Activated T-cell treated with anti-CD3 and anti-CD28 coated beads for 4 hours (primary cell): ENCODE measurements at regions not wholly inside any gene's neighbourhood (a gene's known extent, or its start where the extent isn't known, plus 50 kb on each side); places are given as distances from the start of the nearest gene placed in this dataset.
"Not testable (repeated sequence)": the region's sequence is repeated elsewhere in the genome, so short reads cannot be mapped to it uniquely, and the experiment has no call there.

Experiments used
- DNase-seq: peaks from one replicate; pipeline ENCODE4 v3.0.0-alpha.2; 2020

DNA sequence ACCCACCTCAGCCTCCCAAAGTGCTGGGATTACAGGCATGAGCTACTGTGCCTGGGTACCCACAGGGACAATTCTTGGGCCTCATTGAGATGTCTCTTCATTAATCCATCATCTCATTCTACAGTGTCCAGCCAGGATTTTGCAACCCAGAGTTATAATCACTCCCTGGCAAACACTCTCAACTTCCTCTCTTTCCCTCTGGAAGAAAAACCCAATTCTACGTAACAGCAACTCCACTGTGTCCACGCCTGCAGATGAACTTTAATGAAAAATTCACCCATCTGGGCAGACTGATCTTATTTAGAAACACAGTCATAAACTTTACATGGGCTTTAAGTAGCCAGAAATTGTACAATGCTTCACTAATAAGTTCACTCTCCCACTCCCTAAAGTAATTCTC lies 90.1 kb upstream of the ABCC4 start:
- DNase-seq: no peak

- DNase-seq: no peak
Measured at GRCh38 chr13:95391785-95392184, 90.5 kb upstream of the ABCC4 start.

DNA sequence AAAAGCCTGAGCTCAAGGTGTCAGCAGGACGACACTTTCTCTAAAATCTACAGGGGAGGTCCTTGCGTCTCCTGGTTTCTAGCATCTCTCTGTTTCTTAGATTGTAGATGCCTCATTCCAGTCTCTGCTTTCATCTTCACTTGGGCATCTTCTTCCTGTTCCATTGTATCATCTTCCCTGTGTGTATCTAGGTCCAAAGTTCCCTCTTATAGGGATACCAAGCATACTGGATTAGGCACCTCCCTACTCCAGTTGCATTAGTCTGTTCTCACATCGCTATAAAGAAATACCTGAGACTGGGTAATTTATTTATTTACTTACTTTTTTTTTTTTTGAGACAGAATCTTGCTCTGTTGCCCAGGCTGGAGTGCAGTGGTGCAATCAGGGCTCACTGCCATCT lies 91.3 kb upstream of the ABCC4 start:
- no peak for DNase-seq

GRCh38 chr13:95403349-95404140 lies 102.3 kb upstream of the ABCC4 start:
- DNase-seq: no peak

DNA sequence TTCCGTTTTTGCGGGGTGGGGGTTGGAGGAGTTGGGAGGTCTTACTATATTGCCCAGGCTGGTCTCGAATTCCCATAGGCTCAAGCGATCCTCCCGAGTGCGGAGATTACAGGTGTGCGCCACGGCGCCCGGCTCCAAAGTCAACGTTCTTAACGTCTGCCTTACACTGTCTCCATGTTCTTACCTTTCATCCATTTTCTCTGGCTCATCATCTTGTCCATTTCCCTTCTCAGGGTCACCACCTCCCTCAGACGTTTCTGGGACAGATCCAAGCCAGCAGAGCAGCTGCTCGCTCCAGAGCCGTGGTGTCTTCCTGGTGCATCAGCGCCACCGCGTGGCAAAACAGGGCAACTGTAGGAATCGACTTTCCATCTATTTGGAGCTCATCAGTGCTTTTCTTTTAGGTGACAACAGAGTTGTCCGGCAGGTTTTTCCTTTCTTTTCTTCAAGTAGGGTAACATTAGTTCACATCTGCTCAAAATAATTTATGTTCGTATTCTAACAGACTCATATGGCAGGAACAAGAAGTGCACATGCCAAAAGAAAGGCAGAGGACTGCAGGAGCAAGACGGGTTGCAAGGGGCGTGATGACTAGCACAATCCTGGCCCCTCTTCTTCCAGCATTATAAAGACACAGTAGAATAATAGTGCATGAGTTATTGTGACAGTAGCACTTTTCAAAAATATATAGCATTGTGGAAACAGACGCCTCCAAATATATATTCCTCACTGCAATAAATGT lies 103.1 kb upstream of the ABCC4 start:
- peak; percentile 65 for DNase-seq

GRCh38 chr13:95406176-95406575 lies 104.9 kb upstream of the ABCC4 start:
- DNase-seq: no peak

GRCh38 chr13:95411428-95412040 lies 110.3 kb upstream of the ABCC4 start:
- DNase-seq: no peak

GRCh38 chr13:95418946-95419345 lies 117.7 kb upstream of the ABCC4 start:
- no peak for DNase-seq

DNA sequence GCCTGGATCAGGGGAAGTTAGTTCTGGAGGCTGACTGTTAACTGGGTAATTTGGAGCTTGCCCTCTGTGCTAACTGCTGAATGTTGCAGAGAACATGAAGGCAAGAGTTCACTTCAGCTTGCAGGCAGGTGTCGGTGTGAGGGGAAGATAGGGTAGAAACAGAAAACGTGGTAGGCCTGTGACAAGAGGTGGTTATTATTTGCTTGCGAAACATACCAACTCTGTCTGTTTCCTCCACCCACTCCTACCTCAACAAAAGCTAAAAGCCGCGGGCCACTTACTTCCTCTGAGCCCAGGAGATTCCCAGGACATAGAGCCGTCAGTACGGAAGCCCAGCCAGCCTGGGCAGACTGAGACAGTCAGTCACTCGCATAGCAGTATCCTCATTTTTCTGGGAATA lies 119.2 kb upstream of the ABCC4 start:
- DNase-seq: no peak

DNA sequence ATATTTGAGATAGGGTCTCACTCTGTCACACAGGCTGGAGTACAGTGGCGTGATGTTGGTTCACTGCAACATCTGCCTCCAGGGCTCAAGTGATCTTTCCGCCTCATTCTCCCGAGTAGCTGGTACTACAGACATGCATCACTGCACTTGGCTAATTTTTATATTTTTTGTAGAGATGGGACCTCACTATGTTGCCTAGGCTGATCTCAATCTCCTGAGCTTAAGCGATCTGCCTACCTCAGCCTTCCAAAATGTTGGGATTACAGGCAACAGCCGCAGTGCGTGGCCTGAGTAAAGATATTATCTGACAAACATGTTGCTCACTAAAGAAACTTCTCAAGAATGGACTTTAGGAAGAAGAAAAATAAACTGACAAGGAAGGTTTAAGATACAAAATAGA lies 125.4 kb upstream of the ABCC4 start:
- DNase-seq: no peak

- DNase-seq: not testable (repeated sequence)
Measured at GRCh38 chr13:95430525-95430924, 122.0 kb upstream of the CLDN10 start.

DNA sequence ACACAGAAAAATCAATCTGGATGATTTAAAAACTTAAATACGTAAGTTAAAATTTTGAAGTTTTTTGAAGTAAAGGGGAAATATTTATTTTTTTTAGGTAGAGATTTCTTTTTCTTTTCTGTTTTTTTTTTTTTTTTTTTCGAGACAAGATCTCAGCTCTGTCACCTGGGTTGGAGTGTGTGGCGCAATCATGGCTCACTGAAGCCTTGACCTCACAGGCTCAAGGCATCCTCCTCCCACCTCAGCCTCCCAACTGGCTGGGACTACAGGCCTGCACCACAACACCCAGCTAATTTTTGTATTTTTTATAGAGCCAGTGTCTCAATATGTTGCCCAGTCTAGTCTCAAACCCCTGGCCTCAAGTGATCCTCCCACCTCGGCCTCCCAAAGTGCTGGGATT lies 120.4 kb upstream of the CLDN10 start:
- no peak for DNase-seq

- no peak for DNase-seq
Measured at GRCh38 chr13:95433537-95433936, 119.0 kb upstream of the CLDN10 start.

DNA sequence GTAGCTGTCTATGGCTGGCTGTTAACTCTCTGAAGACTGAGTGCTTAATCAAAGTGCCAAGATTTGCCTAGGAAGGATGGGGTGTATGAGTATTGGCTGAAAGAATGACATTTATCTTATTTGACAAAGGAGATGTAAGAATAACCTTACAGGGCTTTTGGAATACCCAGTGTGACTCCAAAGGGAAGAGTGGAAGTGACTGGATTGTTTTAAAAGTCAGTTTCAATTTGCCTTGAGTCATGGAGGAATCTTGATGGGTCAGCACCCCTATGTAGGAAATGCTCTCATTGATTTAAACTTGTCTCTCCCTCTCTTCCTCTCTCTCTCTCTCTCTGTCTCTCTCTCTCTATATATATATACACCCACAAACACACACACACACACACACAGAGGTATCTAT lies 118.4 kb upstream of the CLDN10 start:
- no peak for DNase-seq

DNA sequence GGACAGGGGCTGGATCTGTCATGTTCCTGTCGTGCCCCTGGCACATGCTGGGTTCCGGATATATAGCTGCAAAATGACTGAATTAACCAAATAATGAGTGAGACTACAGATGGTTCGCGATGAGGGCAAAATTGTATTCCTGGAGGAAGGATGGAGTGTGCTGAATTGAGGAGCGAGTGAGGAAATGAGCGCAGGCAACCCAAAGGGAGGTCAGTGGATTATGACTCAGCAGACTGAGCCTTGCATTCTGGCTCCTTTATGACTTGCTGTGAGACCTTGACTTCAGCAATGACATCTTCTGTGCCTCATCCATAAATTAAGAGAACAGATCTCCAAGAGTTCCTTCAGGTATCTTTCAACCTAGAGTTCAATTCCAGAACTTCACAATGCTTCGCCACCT lies 115.0 kb upstream of the CLDN10 start:
- no peak for DNase-seq

GRCh38 chr13:95438297-95438696 lies 114.2 kb upstream of the CLDN10 start:
- DNase-seq: no peak

DNA sequence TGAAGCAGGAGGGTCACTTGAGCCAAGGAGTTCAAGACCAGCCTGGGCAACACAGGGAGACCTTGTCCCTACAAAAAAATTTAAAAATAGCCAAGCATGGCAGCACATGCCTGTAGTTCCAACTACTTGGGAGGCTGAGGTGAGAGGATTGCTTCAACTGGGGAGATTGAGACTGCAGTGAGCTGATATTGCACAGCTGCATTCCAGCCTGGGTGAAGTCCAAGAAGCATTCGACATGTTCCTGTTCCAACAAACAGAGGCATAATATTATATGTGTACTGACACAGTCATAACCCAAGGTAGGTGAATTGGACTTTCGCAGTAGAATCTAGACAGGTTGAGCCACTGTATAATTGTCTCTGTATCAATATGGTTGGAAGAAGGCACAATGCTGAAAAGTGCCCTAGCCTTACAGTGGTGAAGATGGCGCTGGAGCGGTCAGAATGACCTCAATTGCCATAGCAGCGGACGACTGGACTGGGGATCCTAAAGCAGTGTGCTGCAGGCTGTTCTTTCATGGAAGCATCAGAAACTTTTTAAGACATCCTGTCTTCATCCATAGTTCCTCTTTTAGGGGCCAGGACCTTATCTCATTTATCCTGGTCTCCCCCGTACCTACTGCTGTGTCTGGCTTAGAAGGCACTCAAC lies 112.0 kb upstream of the CLDN10 start:
- DNase-seq: no peak

GRCh38 chr13:95441326-95441725 lies 111.2 kb upstream of the CLDN10 start:
- no peak for DNase-seq

GRCh38 chr13:95444006-95444730 lies 108.4 kb upstream of the CLDN10 start:
- no peak for DNase-seq

GRCh38 chr13:95445131-95445530 lies 107.4 kb upstream of the CLDN10 start:
- no peak for DNase-seq

DNA sequence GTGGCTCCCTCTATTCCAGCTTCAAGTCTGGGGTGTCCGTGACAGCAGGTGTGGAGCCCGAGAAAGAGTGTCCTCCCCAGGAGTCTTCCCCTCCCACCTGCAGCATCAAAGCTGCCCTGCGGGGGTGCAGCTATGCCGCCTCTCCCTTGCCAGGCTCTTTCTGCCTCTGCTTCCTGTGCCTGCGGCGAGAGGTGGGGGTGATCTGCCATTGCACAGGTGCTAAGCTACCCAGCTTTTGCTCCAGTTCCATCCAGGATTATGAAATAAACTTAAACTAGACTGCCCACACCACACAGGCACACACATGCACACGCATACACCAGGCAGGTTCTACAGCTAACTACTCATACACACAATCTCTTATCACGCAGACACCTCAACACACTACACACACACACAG lies 104.7 kb upstream of the CLDN10 start:
- DNase-seq: no peak

GRCh38 chr13:95451656-95452055 lies 100.9 kb upstream of the CLDN10 start:
- no peak for DNase-seq

- no peak for DNase-seq
Measured at GRCh38 chr13:95452375-95452774, 100.1 kb upstream of the CLDN10 start.
